ENCODE measurements at regions not wholly inside any gene's neighbourhood (a gene's known extent, or its start where the extent isn't known, plus 50 kb on each side); places are given as distances from the start of the nearest gene placed in this dataset.

DNA sequence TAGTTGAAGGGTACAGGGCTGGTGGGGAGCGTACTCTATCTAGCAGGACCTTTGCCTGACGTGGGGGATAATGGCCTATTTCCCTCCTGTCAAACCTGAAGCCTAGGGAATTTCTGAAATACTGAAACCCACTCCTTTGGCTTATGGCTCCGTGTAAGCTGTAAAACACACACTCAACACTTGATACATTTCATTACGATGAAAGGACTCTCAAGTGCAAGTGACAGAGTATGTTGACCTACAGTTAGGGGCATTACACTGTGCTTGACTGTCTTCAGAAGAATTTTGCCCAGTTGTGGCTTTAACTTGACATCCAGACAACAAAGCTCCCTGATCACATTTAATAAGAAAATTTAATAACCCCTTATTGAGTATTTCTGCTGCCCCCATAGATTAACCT lies 194.3 kb downstream of the BAMBI start:
- TF ChIP-seq EZH2 (IDR thresholded peaks at IDR 0.05) (no peak), POLR2AphosphoS5 (IDR thresholded peaks at IDR 0.05; ENCODE audit: borderline replicate concordance, low read depth, low read length) (no peak)
